GM21825 (cell line): ENCODE measurements at regions not wholly inside any gene's neighbourhood (a gene's known extent, or its start where the extent isn't known, plus 50 kb on each side); places are given as distances from the start of the nearest gene placed in this dataset.
"Not testable (repeated sequence)": the region's sequence is repeated elsewhere in the genome, so short reads cannot be mapped to it uniquely, and the experiment has no call there.

Source experiments
- ATAC-seq: cut with Tn5 transposase; IDR thresholded peaks from one replicate; pipeline ENCODE4 v1.9.1; 2021; ENCODE audit warnings: mild to moderate bottlenecking, moderate library complexity; ENCODE audit not compliant: unreplicated experiment

DNA sequence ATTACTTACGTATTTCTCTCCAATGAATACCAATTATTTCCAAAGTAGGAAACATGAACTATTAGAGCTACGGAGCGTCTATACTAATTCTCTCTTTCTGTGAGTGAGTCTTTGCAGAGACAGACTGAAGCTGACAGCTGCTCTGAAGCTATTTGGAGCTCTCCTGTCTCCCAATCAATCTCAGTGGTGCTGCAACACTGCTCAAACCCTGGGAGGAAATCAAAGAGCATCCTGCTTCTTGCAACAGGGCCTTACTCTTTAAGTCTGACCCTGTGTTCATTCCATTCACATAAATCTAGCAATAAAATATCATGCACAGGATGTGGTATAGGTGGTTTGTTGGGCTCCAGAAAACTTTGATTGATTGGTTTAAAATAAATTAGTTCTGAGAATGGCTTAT lies 685.7 kb upstream of the IGFBP3 start:
- no peak for ATAC-seq

DNA sequence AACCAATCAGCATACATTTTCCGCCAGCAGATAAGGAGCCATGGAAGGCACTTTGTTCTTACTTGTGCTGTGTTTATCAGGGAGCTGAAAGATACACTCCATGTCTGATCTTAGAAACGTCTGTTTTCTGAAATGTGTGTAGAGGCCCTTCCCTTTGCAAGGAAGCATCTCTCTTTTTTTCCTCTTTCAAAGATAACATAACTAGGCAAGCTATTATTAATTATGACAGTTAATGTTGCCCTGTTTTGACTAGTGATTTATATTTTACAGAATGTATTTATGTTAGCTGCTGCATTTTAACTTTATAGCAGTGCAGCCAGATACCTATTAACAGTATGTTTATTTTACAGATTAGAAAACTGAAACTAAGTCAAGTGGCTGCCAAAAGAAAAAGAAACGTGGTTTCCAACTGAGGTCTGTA lies 683.2 kb upstream of the IGFBP3 start:
- no peak for ATAC-seq

DNA sequence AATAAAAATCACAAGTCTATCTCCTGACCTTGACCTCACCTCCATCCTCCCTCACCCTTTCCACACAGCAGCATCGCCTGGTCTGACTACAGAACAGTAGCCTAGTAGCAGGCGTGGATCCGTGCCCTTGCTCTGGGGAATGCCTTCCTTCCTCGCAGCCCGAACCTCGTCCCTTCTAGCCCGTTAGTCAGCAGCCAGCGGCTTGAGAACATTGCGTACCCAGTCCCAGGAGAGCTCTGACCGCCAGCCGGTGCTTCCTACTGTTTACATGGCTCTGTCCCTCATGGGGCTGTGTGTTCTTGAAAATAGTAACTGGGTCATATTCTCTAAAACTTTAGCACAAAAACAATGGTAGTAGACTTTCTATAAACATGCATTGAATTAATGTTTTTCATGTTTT lies 682.7 kb upstream of the IGFBP3 start:
- no peak for ATAC-seq

DNA sequence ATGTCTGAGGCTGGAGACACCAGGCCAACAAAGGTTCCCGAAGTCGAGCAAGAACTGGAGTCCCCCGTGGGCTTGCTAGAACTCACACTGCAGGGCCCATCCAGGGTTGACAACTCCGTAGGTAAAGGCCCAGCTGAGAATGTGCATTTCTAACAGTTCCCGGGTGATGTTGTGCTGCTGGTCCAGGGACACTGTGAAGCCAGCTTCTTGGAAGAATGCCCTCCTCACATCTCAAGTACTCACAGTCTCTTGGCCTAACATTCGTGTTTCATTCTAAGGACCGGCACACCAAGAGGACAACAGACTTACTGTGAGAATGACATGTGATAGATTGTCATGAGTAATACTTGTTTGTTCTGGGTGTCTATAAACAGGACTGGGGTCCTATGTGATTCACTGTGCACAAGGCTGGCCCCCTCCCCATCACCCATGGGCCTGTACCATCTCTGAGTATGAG lies 682.3 kb upstream of the IGFBP3 start:
- no peak for ATAC-seq

DNA sequence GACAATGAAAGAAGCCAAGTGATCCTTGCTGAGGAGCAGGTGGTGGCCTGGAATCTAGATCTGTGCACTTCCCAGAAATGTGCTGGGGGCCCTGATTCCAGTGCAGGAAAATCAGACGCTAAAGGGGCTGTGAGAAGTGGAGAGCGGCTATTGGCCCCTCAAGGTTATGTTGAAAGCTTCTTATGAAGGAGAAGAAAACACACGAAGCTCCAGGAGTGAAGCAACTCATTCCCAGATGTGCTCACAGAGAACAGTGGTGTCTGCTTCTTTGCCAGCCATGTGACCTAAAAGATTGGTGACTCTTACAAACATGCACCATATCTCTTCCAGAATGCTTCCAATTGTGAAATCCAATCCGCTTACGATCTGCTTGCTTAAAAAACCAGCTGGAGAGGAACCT lies 679.3 kb upstream of the IGFBP3 start:
- ATAC-seq = no peak

DNA sequence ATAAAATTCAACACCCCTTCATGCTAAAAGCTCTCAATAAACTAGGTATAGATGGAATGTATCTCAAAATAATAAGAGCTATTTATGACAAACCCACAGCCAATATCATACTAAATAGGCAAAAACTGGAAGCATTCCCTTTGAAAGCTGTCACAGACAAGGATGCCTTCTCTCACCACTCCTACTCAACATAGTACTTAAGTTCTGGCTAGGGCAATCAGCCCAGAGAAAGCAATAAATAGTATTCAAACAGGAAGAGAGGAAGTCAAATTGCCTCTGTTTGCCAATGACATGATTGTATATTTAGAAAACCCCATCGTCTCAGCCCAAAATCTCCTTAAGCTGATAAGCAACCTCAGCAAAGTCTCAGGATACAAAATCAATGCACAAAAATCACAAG lies 673.8 kb upstream of the IGFBP3 start:
- not testable (repeated sequence) for ATAC-seq

DNA sequence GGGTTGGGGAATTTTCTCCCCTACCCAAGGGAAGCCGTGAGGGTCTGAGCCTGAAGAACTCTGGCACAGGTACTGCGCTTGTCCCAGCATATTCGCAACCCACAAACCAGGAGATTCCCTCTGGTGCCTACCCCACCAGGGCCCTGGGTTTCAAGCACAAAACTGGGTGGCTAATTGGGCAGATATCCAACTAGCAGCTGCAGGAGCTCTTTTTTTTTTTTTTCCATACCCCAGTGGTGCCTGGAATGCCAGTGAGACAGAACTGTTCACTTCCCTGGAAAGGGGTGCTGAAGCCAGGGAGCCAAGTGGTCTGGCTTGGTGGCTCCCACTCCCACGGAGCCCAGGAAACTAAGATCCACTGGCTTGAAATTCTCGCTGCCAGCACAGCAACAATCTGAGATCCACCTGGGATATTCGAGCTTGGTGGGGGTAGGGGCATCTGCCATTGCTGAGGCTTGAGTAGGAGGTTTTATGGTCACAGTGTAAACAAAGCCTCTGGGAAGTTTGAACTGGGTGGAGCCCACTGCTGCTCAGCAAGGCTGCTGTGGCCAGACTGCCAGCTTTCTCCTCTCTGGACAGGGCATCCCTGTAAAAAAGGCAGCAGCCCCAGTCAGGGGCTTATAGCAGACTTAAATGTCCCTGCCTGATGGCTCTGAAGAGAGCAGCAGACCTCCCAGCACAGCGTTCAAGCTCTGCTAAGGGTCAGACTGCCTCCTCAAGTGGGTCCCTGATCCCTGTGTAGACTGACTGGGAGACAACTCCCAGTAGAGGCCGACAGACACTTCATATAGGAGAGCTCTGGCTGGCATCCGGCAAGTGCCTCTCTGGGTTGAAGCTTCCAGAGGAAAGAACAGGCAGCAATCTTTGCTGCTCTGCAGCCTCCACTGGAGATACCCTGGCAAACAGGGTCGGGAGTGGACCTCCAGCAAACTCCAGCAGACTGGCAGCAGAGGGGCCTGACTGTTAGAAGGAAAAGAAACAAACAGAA lies 670.1 kb upstream of the IGFBP3 start:
- not testable (repeated sequence) for ATAC-seq

DNA sequence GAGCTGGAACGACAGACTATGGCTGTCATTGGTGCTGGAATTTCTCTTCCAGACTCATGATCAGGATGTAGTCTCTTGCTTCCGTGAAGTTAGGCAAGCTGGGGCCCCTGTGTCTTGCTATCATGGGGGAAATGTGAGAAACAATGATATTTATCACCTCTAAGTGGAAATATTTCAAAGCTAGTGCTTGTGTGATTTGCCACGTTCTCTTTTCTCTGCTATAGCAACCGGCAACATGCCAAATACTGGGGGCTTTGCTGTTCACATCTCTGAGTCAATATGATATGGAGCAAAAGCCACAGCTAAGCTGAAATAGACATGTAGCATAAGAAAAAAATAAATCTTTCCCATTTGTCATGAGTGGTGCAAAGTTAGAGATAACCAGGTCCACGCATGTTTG lies 668.2 kb upstream of the IGFBP3 start:
- no peak for ATAC-seq

DNA sequence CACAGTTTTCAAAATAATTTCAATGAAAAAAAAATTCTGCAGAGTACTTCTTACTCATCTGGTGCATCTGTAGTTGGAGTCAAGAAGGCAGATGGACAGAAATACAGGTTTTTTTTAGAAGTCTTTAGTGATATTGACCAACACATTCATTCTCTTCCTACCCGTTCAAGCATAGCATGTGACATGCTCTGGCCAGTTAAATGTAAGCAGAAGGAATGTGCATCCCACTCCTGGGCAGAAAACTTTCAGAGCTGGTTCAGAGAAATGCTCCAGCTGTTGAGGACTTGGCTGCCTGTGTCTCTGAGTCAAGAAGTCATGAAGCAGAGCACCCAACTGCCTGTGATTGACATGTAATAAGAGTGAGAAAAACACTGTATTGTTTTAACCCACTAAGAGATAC lies 665.3 kb upstream of the IGFBP3 start:
- ATAC-seq = no peak

DNA sequence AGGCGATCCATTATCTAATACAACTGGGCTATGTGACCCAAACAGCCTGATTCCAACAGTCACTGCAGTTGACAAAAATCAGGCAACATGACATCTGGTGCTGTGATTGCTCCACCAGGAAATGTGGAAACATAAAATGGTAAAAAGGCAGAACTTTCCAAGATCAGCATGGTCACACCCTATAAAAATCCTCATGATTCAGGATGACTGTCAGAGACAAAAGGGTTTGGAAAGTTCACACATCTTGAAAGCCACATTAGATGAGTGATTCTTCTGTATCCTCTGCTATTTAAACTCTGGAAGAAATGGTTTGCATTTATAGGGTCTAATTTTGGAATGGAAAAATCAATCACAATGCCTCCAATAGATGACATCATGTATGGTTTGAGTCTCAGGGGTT lies 662.6 kb upstream of the IGFBP3 start:
- no peak for ATAC-seq

DNA sequence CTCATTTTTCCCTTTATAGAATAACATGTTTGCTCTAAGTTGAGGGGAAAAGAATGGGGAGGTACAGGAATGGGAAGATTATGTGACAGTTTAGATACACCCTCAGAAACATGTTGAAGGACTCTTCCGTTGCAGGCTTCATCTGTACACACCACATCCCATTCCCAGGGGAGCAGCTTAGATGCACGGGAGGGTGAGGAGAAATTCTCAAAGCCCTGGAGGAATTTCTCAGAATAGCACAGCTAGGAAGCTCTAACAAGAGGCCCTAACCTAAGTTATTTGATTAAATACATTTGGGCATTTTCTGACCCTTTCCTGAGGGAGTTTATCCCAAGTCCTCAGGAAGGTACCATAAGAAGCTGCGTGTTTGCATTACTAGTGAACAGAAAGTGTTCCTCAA lies 660.2 kb upstream of the IGFBP3 start:
- no peak for ATAC-seq

DNA sequence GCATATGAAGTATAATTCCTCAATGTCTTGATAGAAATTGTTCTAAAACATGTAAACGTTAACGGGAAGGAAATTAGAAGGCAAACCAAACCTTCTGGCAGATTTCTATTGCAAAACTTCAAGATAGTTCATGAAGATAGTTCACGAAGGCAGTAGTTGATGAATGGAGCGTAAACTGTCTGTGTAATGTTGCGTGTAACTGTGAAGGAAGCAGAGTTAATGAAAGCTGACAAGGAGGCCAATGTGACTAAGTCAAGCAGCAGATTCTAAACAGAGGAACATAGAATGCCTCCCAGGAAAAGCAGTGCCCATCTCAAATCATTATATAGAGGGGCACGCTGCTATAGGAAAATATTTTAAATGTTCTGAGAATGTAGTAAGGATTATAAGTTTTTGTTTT lies 659.7 kb upstream of the IGFBP3 start:
- no peak for ATAC-seq

DNA sequence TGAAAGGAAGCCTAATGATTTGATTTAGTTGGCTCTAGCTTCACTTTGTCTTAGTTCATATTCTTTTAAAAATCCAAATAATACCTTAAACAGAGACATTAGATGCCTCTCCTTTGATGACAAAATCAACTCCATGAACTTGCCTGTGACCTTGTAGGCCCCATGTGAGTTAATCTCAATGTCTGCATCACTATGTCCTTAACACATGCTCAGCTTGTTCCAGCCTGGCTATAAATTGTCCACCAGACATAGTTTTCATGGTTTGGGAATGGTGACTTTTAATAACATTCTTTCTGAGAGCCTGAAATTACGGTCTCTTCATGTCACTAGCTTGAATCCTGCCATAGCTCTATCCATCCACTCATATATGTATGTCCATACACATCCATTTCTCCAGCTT lies 656.3 kb upstream of the IGFBP3 start:
- no peak for ATAC-seq

DNA sequence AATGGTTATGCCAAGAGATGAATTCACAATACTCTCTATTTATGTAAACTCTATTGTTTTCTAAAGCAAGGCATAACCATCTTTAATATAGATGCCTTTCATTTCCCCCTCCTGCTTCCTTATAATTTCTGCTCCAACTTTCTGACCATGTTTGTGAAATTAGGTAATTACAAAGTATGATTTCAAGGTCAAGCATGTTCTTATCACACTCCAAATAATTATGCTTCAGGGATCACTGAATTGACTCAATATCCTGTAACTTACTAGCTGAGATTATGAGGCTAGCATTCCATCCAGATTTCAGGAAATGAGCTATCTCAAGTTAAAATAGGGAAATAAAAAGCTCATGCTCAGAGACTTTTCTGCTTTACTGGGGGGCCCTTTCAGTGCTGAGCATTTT lies 655.9 kb upstream of the IGFBP3 start:
- no peak for ATAC-seq

DNA sequence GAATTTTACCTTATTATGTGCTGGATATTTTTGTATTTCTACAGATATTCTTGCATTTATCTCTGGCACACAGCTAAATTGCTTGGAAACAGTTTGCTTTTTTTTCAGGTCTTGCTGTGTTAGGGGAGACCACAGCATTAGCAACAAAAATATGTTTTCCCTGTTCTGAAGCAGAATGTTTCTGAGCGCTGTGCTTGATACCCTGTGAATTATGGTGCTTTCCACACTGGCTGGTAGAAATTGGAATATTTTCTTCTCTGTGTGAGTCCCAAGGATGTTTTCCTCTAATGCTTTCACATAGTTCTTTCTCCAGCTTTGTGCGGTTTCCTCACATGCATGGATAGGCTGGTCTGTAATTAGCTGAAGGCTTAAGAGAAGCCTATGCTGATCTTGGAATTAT lies 651.6 kb upstream of the IGFBP3 start:
- no peak for ATAC-seq

DNA sequence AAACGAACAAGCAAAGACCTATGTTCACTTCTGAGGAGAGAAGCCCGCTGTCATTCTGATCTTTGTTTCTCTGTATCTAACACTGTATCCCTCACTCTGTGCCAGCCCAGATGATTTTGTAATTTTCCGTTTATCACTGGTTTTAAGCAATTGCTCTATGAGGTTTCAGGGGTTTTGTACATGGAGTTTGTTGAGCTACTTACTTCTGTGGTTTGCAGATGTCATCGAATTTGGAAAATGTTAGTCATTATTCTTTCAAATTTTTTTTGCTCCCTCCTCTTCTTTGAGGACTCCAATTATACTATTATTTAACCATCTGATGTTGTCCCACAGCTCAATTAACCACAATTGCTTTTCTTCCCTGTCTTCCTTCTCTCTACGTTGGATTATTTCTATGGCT lies 650.9 kb upstream of the IGFBP3 start:
- ATAC-seq = no peak

DNA sequence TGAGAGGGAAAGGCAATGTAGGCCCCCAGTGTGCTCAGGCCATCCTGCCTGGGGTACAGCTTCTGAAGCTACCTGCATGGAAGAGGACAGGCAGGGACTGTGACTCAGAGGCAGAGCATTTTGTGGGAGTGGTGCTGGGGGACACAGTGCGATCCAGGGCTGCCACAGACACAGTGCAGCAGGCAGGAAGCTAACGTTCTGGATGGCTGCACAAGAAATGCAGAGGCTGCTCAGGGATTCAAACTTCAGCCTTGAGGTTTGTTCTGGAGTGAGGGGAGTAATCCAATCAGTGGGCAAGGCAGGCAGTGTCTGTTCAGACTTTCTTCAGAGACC lies 648.0 kb upstream of the IGFBP3 start:
- no peak for ATAC-seq

DNA sequence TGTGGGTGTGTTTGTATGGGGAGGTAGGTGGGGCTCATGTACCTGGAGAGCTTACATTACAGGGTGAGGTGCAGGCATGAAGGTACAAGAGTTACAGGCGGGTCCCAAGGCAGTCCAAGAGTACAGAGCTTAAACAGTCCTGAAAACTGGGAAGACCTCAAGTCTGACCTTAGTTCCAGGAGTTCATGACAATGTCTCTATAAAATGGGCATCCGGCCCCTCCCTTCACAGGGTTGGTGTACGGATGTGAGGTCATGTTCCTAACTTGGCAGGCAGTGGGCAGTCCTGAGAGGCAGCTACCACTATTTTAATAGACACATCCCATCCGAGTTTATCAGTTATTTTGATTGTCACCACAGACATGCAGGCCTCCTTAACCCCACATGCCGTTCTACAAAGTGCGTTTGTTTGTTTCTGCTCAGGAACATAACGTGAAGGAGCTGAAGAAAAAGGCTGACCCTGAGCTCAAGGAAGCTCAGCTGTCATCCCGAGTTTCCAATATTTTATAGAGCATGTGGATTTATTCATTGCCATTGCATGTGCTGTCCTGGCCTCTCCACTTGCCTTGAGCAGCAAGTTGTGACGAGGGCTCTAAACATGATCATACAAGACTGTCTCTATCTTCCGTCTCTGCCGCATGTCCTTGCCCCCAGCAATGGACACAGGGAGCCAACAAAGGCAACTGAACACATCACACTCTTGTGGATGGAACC lies 647.5 kb upstream of the IGFBP3 start:
- ATAC-seq = no peak

DNA sequence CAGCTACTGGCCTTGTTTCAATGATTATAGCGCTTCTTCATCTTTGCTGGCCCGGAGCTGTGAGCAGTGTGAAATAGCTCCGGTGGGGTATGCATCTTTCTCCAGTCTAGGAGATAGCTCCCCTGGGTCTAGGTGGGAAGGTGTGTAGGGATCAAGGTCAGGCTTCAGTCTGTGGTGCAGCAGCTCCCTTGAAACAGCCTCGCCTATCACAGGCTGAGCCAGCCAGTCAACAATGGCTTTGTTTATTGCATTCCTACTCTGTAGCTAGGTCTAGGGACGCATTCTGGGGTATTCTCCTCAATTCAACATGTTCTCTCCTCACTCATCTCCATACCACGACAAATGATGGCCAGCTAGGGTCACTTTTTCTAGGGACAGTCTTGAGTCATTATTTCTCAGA lies 646.8 kb upstream of the IGFBP3 start:
- ATAC-seq = no peak

DNA sequence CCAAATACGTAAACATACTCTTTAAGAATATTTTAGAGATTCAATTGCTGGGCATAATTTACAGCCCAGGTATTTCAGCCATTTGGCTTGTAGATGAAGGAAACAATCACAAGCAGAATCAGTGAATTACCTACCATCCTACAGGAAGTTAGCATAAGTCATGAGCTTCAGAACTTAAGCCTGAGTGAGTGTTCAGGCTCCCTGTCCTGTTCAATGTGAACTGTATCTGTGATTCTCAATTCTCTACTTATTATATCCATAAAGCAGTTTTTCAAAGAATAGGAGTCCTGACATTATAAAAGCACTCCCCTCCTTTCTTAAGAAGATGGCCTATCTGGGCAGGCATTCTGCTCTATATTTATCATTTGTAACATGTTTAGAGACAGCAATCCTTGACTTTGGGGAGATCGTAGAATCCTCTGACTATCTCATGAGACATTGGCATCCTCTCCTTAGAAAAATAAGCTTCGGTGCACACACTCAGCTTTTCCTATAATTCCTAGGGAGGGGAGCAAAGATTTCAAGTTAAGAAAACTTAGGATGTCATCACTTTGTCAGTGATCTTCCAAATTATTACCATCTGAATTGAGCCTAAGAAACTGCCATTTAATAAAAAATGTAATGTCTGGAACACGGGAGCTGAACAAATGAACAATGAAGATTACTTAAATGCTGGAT lies 645.2 kb upstream of the IGFBP3 start:
- no peak for ATAC-seq

DNA sequence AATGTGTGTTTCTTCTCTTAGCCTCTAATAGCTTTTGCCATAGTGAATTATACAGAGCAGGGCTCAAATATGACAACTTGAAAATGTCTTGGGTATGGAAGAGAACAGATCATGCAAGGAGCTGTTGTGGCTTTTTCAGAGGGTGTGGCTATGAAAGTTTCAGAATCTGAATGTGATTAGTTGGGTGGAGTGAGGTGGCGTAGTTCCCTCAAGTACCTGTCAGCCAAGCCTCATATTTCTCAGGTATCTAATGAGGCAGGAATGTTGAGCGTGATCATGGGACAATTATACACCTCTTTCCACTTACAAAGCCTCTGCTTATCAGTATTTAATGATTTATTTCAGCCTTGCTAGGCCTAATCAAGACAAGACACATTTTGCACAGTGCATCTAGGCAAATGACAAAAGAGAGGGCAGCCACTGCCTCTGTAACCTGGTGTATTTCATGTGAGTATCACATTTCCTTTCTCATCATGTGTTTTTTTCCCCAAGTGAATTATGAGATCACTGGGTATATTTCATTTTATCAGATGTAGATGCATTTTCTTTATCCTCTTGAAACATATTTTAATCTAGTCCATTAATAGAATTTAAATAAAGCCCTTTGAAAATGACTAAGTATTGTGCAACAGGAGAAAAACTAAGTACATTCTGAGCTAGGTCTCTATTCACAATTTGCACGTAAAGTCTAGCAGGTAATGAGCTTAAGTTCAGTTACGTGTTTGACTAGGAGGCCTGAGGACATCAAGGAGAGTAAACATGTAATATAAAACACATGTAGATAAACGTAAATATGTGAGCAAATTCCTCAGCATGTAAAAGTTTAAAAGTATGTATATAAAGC lies 644.4 kb upstream of the IGFBP3 start:
- ATAC-seq = no peak
